GM19025 (cell line): ENCODE measurements at regions not wholly inside any gene's neighbourhood (a gene's known extent, or its start where the extent isn't known, plus 50 kb on each side); places are given as distances from the start of the nearest gene placed in this dataset.
"Not testable (repeated sequence)": the region's sequence is repeated elsewhere in the genome, so short reads cannot be mapped to it uniquely, and the experiment has no call there.

Experiments
- ATAC-seq: cut with Tn5 transposase; IDR thresholded peaks from one replicate; pipeline ENCODE4 v1.9.1; 2021; ENCODE audit warnings: mild to moderate bottlenecking, low read depth, moderate library complexity; ENCODE audit not compliant: unreplicated experiment

- ATAC-seq: not testable (repeated sequence)
Observed at GRCh38 chr6:102758536-102758935, 1365.0 kb downstream of the GRIK2 start.

GRCh38 chr6:102749210-102749971 lies 1355.9 kb downstream of the GRIK2 start:
- no peak for ATAC-seq

- no peak for ATAC-seq
Observed at GRCh38 chr6:102746941-102747340, 1353.4 kb downstream of the GRIK2 start.

GRCh38 chr6:102742754-102743356 lies 1349.3 kb downstream of the GRIK2 start:
- ATAC-seq: no peak

- ATAC-seq: no peak
Observed at GRCh38 chr6:102742028-102742427, 1348.5 kb downstream of the GRIK2 start.

GRCh38 chr6:102736941-102737368 lies 1343.4 kb downstream of the GRIK2 start:
- ATAC-seq: no peak

GRCh38 chr6:102732898-102733297 lies 1339.4 kb downstream of the GRIK2 start:
- no peak for ATAC-seq

- not testable (repeated sequence) for ATAC-seq
Observed at GRCh38 chr6:102722086-102722485, 1328.6 kb downstream of the GRIK2 start.

GRCh38 chr6:102717737-102718456 lies 1324.4 kb downstream of the GRIK2 start:
- ATAC-seq: no peak

GRCh38 chr6:102717252-102717651 lies 1323.7 kb downstream of the GRIK2 start:
- no peak for ATAC-seq

- no peak for ATAC-seq
Observed at GRCh38 chr6:102701019-102701418, 1307.5 kb downstream of the GRIK2 start.

GRCh38 chr6:102686461-102686860 lies 1293.0 kb downstream of the GRIK2 start:
- ATAC-seq: no peak

GRCh38 chr6:102680413-102680812 lies 1286.9 kb downstream of the GRIK2 start:
- ATAC-seq: no peak

- ATAC-seq: no peak
Observed at GRCh38 chr6:102679865-102680264, 1286.4 kb downstream of the GRIK2 start.

- ATAC-seq: no peak
Observed at GRCh38 chr6:102677225-102677624, 1283.7 kb downstream of the GRIK2 start.

- no peak for ATAC-seq
Observed at GRCh38 chr6:102670735-102671134, 1277.2 kb downstream of the GRIK2 start.

- no peak for ATAC-seq
Observed at GRCh38 chr6:102662851-102663250, 1269.3 kb downstream of the GRIK2 start.

- ATAC-seq: no peak
Observed at GRCh38 chr6:102660303-102660702, 1266.8 kb downstream of the GRIK2 start.

- no peak for ATAC-seq
Observed at GRCh38 chr6:102655823-102656222, 1262.3 kb downstream of the GRIK2 start.

- ATAC-seq: no peak
Observed at GRCh38 chr6:102641426-102641825, 1247.9 kb downstream of the GRIK2 start.

GRCh38 chr6:102631921-102632320 lies 1238.4 kb downstream of the GRIK2 start:
- no peak for ATAC-seq
